HFFc6 (cell line): ENCODE measurements at regions not wholly inside any gene's neighbourhood (a gene's known extent, or its start where the extent isn't known, plus 50 kb on each side); places are given as distances from the start of the nearest gene placed in this dataset.

Experiments used
- DNase-seq: peaks from one replicate; pipeline ENCODE4 v3.0.0-alpha.2; 2018
- H3K27ac Mint-ChIP-seq: 2 replicates; pipeline ENCODE4 v1.8.0; 2020; ENCODE audit warnings: mild to moderate bottlenecking, mixed read lengths
- H3K27me3 Mint-ChIP-seq: 2 replicates; pipeline ENCODE4 v1.8.0; 2021; ENCODE audit warnings: mild to moderate bottlenecking, moderate library complexity, mixed read lengths; ENCODE audit not compliant: insufficient read depth
- H3K36me3 Mint-ChIP-seq: 2 replicates; pipeline ENCODE4 v1.8.0; 2021; ENCODE audit warnings: low read depth, mixed read lengths
- H3K4me1 Mint-ChIP-seq: 2 replicates; pipeline ENCODE4 v1.8.0; 2020; ENCODE audit warnings: low read depth, mixed read lengths
- H3K4me3 Mint-ChIP-seq: 2 replicates; pipeline ENCODE4 v1.8.0; 2020; ENCODE audit warnings: mild to moderate bottlenecking, moderate library complexity, mixed read lengths
- H3K9me3 Mint-ChIP-seq: 2 replicates; pipeline ENCODE4 v1.8.0; 2020; ENCODE audit warnings: mild to moderate bottlenecking, mixed read lengths
- CTCF ChIP-seq: fragments of 200-600 bp; sonication (generic); IDR thresholded peaks from 2 replicates; pipeline ENCODE4 v1.5.0; 2021; ENCODE audit warnings: antibody characterized with exemption, mild to moderate bottlenecking

- Mint-ChIP-seq H3K36me3 (peaks cover 12% of the 10 kb centered on the region; the same call in 1 of the 2 replicates), H3K4me3 (no peak overlapping the region), H3K27me3 (no peaks in the 10 kb centered on the region), H3K4me1 (peaks cover 35% of the 10 kb centered on the region), H3K27ac (peak overlapping the region; percentile 8; the same call in 1 of the 2 replicates), H3K9me3 (no peaks in the 10 kb centered on the region)
- no peak for DNase-seq
- TF ChIP-seq CTCF = no peak
Measured at GRCh38 chr5:144003636-144004035, 166.8 kb downstream of the YIPF5 start.

GRCh38 chr5:144004146-144004545 is 166.3 kb downstream of the YIPF5 start:
- no peak overlapping the region for H3K27ac Mint-ChIP-seq
- no peak for TF ChIP-seq CTCF
- H3K4me1 Mint-ChIP-seq = peaks cover 35% of the 10 kb centered on the region
- DNase-seq = no peak
- no peak overlapping the region for H3K4me3 Mint-ChIP-seq
- no peaks in the 10 kb centered on the region for H3K9me3 Mint-ChIP-seq
- peaks cover 12% of the 10 kb centered on the region; the same call in 1 of the 2 replicates for H3K36me3 Mint-ChIP-seq
- H3K27me3 Mint-ChIP-seq = no peaks in the 10 kb centered on the region

- no peak overlapping the region for H3K4me3 Mint-ChIP-seq
- H3K4me1 Mint-ChIP-seq = peaks cover 35% of the 10 kb centered on the region
- no peak overlapping the region for H3K27ac Mint-ChIP-seq
- no peak for TF ChIP-seq CTCF
- peaks cover 12% of the 10 kb centered on the region; the same call in 1 of the 2 replicates for H3K36me3 Mint-ChIP-seq
- no peaks in the 10 kb centered on the region for H3K27me3 Mint-ChIP-seq
- H3K9me3 Mint-ChIP-seq = no peaks in the 10 kb centered on the region
- no peak for DNase-seq
Measured at GRCh38 chr5:144004751-144005150, 165.7 kb downstream of the YIPF5 start.

GRCh38 chr5:144009116-144009515 is 161.3 kb downstream of the YIPF5 start:
- peaks cover 10% of the 10 kb centered on the region; the same call in 1 of the 2 replicates for H3K9me3 Mint-ChIP-seq
- H3K4me1 Mint-ChIP-seq = peaks cover 11% of the 10 kb centered on the region
- H3K27ac Mint-ChIP-seq = no peak overlapping the region
- no peak for DNase-seq
- TF ChIP-seq CTCF = no peak
- no peak overlapping the region for H3K4me3 Mint-ChIP-seq
- H3K27me3 Mint-ChIP-seq = no peaks in the 10 kb centered on the region
- H3K36me3 Mint-ChIP-seq = peaks cover 35% of the 10 kb centered on the region

- no peak for DNase-seq
- peaks cover 13% of the 10 kb centered on the region; the same call in 1 of the 2 replicates for H3K9me3 Mint-ChIP-seq
- H3K27ac Mint-ChIP-seq = no peak overlapping the region
- peaks cover 35% of the 10 kb centered on the region for H3K36me3 Mint-ChIP-seq
- H3K27me3 Mint-ChIP-seq = no peaks in the 10 kb centered on the region
- TF ChIP-seq CTCF = no peak
- peaks cover 12% of the 10 kb centered on the region for H3K4me1 Mint-ChIP-seq
- H3K4me3 Mint-ChIP-seq = no peak overlapping the region
Measured at GRCh38 chr5:144011388-144011787, 159.1 kb downstream of the YIPF5 start.

- Mint-ChIP-seq H3K36me3 (peaks cover 35% of the 10 kb centered on the region), H3K27me3 (no peaks in the 10 kb centered on the region), H3K9me3 (peaks cover 13% of the 10 kb centered on the region; the same call in 1 of the 2 replicates), H3K4me3 (no peak overlapping the region), H3K4me1 (peaks cover 32% of the 10 kb centered on the region), H3K27ac (no peak overlapping the region)
- no peak for TF ChIP-seq CTCF
- DNase-seq = no peak
Measured at GRCh38 chr5:144013816-144014215, 156.6 kb downstream of the YIPF5 start.
